AG09319 (cell line): ENCODE measurements at regions not wholly inside any gene's neighbourhood (a gene's known extent, or its start where the extent isn't known, plus 50 kb on each side); places are given as distances from the start of the nearest gene placed in this dataset.

Source experiments
- DNase-seq: peaks from one replicate; pipeline ENCODE4 v3.0.0-alpha.2; 2010; ENCODE audit warnings: low read depth; ENCODE audit errors: extremely low read depth
- CTCF ChIP-seq: IDR thresholded peaks from 2 replicates; pipeline ENCODE4 v1.5.1; 2011; ENCODE audit warnings: low read depth, mild to moderate bottlenecking, inconsistent platforms, low read length, moderate library complexity

DNA sequence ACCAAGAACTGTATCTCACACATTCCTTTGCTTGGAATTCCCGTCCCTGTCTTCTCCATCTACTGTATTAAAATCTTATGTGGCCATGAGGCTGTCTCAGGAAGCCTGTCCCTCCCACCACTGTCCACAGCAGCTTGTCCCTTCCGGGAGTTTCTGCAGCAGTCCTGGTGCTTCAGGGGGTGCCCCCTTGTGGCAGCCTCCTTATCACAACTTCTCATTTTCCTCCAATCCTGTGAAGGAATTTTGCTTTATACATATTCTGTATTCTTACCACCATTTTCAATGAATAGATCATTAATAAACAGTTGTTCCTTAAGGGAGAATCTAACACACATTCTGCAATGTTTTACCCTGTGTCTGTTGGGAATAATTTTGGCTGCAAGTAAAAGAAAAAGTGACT is 220.4 kb upstream of the RAG2 start:
- no peak for DNase-seq
- peak; percentile 13 for TF ChIP-seq CTCF

DNA sequence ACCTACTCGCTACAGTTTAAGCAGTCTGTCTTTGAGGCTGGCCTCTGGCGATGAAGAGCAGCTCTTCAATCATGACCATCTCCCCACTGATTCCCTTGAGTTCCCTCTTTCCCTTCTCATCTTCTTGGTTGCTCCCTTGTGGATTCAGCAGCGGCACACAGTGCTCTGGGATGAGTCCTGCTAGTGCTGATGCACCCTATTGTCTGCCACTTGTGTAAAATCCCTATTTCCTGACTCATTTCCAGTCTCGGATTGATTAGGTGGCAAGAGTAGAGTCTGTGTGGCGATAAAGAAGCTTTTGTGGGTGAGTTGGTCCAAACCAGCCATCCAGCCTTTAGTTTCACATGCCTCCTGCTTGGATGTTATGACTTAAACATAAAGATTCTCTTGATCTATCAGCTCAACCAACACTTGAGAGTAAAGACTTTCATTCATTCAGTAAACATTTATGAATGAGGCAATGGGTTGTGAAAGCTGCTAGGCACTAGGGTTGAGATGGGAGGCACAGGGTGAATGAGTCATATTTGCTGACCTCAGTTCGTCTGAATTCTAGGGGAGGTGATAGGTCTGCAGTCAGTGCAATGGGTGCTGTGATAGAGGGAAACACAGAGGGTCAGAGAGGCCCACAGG is 219.4 kb upstream of the RAG2 start:
- DNase-seq: no peak
- no peak for TF ChIP-seq CTCF

DNA sequence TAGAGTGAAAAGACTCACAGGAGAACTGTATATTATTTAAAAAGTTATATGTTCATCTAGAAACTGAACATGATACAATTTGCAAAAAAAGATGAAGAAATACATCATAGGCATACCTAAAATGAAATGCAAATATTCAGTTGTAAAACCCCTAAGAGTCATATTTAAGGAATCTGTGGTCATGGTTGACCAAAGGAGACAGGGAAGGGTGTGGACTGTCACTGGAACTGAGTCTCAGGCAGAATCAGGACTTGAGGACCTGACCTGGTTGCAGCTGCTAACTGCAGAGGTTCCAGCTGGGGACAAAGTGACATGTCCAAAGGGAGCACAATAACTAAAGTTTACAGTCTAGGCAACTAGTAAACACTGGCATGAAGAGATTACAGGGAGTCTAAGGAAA is 211.3 kb upstream of the RAG2 start:
- no peak for DNase-seq
- no peak for TF ChIP-seq CTCF

DNA sequence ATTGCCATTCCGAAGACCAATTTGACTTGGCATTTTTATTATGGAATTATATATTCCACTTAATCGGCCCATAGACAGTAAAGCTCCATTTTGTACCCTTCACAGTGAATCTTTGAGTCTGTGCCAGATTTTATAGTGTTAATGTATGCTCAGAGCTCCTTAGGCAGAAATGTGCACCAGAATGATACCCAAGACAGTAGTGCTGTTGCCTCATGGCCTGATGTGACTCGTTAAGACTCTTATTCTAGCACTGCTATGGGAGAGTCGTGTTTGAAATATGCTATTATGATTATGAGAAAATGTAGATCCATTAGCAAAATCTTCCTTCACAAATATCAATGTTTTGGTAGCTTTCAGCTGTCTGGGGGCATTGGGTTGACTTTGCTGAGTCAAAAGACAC is 209.8 kb upstream of the RAG2 start:
- no peak for TF ChIP-seq CTCF

GRCh38 chr11:36803084-36803483 is 205.0 kb upstream of the RAG2 start:
- TF ChIP-seq CTCF: no peak
- DNase-seq: no peak

More for the DNA sequence above, 209.8 kb upstream of the RAG2 start:
- no peak for DNase-seq

DNA sequence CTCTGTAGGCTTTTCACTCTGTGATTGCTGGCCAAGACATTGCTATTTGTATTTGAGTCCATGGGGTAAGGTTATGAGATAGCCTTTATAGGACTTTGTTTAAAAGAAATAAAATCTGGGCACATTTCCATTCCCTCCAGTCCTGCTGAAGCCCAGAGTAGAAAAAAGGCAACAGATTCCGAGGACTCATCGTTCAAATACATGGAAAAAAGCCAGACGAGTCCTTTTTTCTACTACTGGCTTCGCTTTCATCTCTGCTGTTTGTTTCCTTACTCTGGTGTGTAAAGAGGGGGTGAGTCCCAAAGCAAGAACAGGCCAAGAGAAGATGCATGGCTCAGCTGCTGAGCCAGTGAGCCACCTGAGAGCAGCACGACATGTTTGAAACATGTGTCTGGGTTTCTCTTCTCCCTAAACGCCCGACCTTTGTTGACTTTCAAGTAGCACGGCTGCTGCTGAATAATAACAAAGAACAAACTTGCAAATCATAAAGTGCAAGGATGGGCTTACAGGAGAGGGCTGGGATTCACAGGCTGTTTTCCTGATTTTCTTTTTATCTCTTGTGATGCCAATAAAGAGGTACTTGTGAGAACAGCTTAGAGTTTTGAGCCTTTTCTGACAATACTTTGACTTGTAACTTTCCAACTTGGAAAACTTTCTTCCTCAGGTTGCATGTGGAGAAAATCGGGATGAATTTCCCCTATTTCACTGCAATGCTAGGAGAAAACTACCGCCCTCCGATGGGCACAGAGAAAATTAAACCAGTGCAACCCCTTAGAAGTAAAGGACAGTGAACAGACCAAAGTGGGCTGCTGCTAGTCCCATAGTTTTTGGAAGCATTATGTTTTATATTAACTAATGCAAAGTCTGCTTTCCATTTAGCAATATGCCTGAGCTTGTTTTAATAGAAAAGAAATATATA is 195.2 kb upstream of the RAG2 start:
- DNase-seq: no peak
- peak; percentile 10 for TF ChIP-seq CTCF

DNA sequence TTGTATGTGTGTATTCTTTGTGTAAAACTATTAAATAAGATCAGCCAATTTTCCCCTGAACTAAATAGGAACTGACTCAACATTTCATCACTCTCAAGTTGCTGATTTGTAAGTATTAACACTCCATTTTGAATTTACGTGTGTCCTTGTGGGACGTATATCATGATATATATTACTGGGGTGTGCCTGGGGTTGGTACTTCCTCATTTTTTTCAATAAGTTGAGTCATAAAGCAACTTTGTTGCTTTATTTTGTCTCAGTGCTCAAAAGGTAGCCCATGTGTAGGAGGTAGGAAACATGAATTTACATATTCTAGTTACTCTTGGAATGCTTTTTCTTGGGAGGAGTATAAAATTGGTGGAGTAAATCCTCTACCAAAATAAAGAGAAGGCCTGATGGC is 193.9 kb upstream of the RAG2 start:
- DNase-seq: no peak
- TF ChIP-seq CTCF: no peak
